GM21390 (cell line): ENCODE measurements at regions not wholly inside any gene's neighbourhood (a gene's known extent, or its start where the extent isn't known, plus 50 kb on each side); places are given as distances from the start of the nearest gene placed in this dataset.
"Not testable (repeated sequence)": the region's sequence is repeated elsewhere in the genome, so short reads cannot be mapped to it uniquely, and the experiment has no call there.

ENCODE experiments used
- ATAC-seq: cut with Tn5 transposase; IDR thresholded peaks from one replicate; pipeline ENCODE4 v1.9.1; 2021; ENCODE audit not compliant: unreplicated experiment

DNA sequence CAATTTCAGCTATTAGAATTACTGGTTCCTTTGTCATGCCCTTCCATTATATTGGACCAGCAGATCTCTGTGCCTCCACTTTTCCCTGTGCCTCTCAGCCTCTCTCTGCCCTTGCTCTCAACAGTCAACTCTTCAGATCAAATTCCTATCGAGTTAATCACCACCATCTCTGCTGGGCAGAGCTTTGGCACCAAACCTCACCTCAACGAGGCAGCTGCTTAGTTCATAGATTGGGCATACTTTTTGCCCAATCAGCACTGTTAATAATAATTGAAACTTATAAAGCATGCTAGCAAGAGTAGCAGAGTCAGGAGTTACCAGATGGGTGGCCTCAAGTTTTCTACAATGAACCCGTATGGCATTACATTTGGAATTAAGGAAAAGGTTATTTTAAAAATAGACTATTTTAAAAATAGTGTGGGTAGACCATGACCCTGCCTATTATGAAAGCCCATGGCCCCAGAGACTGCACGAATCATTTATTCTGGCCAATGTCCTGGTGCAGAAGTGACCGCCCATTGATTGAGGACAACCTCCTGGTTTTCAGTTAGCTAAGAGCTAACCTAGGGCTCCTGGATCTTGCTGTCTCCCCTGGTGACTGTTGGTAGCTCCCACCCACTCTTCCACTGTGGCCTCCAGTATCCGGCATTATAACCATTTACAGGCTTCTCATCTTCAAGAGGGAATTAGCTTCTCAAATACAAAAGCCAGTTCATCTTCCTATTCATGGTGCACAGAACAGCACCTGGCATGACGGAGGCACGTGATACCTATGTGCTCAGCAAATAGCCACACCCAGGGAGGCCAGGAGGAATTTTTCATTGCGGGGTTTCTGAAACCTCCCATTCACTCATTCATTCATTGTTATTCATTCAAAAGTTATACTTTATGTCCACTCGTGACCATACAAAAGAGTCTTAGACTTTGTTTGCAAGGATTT lies 265.4 kb downstream of the INHBA start:
- ATAC-seq = no peak

- ATAC-seq = no peak
Observed at GRCh38 chr7:41436139-41436538, 266.8 kb downstream of the INHBA start.

- not testable (repeated sequence) for ATAC-seq
Observed at GRCh38 chr7:41435020-41435419, 267.9 kb downstream of the INHBA start.

GRCh38 chr7:41431671-41432070 lies 271.2 kb downstream of the INHBA start:
- ATAC-seq = no peak

- ATAC-seq = no peak
Observed at GRCh38 chr7:41428381-41428780, 274.5 kb downstream of the INHBA start.

GRCh38 chr7:41425926-41426325 lies 277.0 kb downstream of the INHBA start:
- no peak for ATAC-seq

GRCh38 chr7:41421056-41421455 lies 281.8 kb downstream of the INHBA start:
- ATAC-seq = no peak

- ATAC-seq = no peak
Observed at GRCh38 chr7:41420421-41420820, 282.5 kb downstream of the INHBA start.

GRCh38 chr7:41418337-41418736 lies 284.6 kb downstream of the INHBA start:
- ATAC-seq = no peak

GRCh38 chr7:41416208-41416595 lies 286.7 kb downstream of the INHBA start:
- ATAC-seq = no peak

DNA sequence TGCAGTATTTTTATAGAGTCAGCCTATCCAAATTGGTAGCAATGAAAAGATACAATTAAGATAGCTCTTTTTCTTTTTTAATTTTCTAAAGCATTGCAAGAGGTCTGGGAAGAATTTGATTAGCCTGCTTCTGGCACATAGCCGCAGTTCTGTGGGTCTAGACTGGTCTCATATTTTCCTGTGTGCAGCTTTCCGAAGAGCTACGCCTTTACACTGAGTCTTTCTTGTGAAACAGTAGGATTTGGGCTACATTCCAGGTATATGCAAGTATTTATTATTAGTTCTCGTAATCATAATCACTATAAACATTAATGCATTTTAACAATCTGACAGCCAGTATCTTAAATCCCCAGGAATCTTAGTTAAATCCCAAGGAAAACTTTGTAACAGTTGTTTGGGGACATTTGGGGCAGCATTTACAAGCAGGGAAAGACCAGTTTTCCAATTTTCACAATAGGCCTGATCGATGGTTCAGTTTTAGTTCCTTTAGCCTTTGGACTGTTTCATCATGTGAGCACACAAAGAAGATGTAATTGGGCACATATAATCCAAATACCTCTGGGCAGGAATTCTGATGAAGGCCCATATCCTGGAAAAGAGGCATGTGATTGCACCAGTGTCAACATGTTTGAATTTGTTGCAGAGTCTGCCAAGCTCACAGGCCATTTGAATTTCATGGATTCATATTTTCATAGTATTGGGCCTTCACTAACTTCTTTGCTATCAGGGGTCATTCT lies 287.3 kb downstream of the INHBA start:
- ATAC-seq = no peak

DNA sequence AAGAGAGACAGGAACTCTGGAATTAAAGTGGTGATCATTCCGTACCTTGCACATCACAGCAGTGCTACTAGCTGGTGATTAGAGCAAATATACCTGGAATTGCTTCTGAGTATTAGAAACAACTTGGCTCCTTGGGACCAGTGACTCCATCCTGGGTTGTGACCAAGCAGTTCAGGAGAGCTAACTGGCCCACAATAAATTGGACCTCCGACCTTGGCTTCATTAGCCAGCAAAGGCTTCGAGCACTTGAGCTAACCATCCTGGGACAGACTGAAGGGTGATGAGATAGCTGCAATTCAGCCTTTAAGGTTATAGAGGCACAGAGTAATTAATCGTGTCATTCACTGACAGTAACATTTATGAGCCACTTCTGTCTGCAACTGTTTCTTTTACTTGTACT lies 287.8 kb downstream of the INHBA start:
- no peak for ATAC-seq

GRCh38 chr7:41404375-41405074 lies 298.4 kb downstream of the INHBA start:
- no peak for ATAC-seq

GRCh38 chr7:41403291-41403690 lies 299.6 kb downstream of the INHBA start:
- ATAC-seq = no peak

DNA sequence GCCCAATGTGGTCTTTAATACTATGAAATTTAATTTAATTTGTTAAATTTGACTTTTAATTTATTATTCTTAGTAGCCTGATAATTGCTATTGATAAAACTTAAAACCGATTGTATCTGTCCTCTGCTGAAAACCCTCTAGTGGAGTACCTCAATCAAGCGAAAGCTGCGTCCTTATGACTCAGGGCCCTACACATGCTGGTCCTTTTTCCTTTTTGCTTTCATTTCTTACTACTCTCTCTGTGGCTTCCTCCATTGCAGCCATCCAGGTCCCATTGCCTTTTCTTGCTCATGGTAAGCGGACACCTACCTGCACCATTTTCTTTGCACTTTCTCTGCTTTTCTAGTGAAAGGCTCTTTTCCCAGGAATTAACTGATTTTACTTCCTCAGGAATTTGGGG lies 301.1 kb downstream of the INHBA start:
- no peak for ATAC-seq

DNA sequence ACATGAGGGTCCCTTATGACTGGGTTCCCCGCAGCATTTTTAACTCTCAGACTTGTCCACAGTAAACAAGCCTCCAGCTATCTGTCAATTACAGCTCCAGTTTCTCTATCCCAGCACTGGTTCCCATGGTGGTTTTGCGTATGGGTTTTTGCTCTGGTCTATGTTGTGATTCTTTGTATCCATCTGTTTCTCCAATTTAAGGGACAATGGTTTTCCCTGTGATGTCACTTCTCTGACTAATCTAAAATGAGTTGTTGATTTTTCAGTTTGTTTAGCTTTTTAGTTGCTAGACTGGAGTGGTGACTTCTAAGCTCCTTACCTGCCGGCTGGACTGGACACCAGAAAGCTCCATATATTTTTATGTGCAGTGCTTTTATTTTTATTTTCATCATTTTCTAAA lies 303.7 kb downstream of the INHBA start:
- no peak for ATAC-seq

DNA sequence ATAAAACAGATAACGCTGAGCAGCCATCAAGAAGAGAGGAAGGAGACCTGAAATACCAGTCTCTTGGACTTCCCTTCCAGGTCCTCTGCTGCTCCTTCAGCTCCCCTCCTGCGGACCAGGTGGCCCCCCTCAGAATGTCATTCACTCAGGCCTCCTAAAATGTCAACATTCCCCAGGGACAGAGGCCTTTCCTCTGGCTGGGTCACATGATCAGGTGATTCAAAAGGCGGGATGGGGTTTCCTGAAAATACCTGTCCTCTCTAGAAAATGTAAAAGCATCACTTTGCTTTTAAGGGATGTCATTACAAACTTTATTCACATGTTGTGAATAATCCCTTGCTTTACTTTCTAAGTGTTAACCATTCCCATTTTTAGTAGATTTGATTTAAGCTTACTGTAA lies 311.1 kb downstream of the INHBA start:
- no peak for ATAC-seq

DNA sequence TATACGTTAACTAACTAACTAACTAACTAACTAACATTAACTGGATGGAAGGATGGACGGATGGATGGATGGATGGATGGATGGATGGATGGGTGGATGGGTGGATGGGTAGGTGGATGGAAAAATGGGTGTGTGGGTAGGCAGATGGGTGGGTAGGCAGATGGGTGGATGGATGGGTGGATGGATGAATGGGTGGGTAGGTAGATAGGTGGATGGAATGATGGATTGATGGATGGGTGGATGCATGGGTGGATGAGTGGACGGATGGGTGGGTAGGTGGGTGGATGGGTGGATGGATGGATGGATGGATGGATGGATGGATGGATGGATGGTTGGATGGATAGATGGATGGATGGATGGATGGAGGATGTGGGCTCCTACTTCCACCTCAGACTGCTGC lies 314.0 kb downstream of the INHBA start:
- ATAC-seq = not testable (repeated sequence)

- ATAC-seq = no peak
Observed at GRCh38 chr7:41385996-41386395, 316.9 kb downstream of the INHBA start.

DNA sequence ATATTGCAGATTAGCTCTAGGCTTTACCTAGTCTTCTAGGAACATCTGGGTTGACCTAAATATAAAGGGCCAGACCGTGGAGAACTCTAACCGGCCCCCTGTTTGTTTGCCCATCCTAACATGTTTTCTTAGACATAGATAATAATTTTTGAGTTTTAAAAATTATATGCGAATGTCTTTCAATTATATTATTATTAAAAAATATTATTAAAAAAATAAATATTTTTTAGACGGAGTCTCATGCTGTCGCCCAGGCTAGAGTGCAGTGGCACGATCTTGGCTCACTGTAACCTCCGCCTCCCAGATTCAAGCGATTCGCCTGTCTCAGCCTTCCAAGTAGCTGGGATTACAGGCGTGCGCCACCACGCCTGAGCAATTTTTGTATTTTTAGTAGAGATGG lies 318.5 kb downstream of the INHBA start:
- ATAC-seq = no peak

- ATAC-seq = no peak
Observed at GRCh38 chr7:41383596-41383995, 319.3 kb downstream of the INHBA start.

GRCh38 chr7:41378156-41378555 lies 324.7 kb downstream of the INHBA start:
- ATAC-seq = no peak
